DMS53 (cell line): ENCODE measurements at regions not wholly inside any gene's neighbourhood (a gene's known extent, or its start where the extent isn't known, plus 50 kb on each side); places are given as distances from the start of the nearest gene placed in this dataset.

ENCODE experiments used
- DNase-seq: peaks from one replicate; lab custom pipeline; 2025; lab: John Stamatoyannopoulos, UW

DNA sequence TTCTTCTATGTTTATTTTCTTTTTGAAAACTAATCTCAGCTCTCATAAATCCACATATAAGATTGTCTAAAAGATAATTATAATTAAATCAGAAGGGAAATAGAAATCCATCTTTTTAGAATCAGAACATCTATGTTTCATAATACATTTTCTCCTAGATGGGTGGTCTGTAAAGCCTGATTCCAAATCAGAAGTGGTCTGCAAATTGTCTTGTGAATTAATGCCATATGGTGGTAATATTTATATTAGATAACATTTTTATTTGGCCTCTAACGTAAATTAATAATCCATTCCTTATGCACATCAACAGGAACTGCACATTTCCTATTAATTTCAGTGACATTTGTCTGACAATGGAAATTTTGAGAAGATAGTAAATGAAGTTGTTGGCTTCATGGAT lies 52.8 kb upstream of the TBC1D5 start:
- no peak for DNase-seq

DNA sequence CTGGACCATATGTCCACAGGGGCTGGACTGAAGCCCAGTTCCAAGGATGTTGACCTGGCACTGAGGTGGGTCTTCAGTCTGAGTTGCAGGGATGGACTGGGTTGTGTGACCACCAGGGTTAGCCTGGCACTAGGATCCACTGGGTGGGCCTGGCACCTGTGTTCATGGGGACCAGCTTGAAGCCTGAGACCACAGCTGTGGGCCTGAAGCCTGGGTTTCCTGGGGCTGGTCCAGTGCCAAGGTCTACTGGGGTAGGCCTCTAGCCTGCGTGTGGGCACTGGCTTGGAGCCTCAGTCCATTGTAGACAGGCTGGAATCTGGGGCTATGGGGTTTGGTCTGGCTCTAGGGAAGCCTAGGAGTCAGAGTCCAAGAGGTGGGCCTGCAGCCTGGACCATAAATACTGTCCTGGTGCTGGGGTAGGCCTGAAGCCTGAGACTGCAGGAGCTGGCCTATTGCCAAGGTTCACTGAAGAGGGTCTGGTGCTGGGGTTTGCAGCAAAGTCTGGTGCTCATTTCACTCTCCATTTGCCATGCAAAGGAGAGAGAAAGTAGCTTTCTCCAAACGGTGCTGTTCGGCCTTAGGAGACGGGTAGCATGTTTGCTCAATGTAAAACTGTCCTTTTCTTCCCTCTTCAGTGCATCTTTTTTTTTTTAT lies 51.2 kb upstream of the TBC1D5 start:
- no peak for DNase-seq
